HG02943 (cell line): ENCODE measurements at regions not wholly inside any gene's neighbourhood (a gene's known extent, or its start where the extent isn't known, plus 50 kb on each side); places are given as distances from the start of the nearest gene placed in this dataset.
"Not testable (repeated sequence)": the region's sequence is repeated elsewhere in the genome, so short reads cannot be mapped to it uniquely, and the experiment has no call there.

ENCODE experiments used
- ATAC-seq: cut with Tn5 transposase; IDR thresholded peaks from one replicate; pipeline ENCODE4 v1.9.1; 2021; ENCODE audit warnings: mild to moderate bottlenecking, low read depth, moderate library complexity; ENCODE audit not compliant: unreplicated experiment

DNA sequence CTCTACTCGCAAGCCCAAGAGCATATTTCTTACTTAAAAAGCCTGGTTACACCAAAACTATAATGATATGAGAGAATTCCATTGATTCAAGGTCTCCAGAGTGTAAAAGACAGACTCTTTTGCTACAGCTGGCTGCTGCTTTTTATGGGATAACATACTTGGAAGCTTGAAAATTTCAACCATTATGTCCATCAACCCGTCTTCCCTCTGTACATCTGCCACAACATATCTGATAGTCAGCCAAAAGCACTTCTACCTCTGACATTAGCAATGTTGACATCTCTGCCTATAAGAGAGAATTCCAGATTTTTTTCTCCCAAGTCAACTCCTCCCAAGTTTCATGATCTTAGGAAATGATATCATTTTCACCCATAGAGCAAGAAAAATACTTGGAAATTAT lies 54.4 kb upstream of the IQCM start:
- no peak for ATAC-seq

DNA sequence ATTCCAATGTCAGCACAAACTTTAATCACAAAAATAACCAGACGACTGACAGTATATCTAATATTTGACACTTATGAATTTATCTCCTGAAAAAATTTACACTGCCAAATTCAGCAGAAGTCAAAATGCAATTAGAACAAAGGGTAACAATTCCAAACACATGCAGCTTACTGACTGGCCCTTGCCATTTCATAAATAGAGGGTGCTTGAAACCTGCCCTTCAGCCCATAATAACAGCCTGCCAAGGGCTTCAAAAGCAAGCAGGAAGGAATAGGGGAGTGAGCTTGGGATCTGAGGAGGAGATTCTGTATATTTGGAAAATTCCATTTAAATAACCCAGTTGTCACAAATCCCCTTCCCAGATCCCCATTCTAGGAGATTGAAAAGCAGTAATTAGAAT lies 66.1 kb upstream of the IQCM start:
- no peak for ATAC-seq

DNA sequence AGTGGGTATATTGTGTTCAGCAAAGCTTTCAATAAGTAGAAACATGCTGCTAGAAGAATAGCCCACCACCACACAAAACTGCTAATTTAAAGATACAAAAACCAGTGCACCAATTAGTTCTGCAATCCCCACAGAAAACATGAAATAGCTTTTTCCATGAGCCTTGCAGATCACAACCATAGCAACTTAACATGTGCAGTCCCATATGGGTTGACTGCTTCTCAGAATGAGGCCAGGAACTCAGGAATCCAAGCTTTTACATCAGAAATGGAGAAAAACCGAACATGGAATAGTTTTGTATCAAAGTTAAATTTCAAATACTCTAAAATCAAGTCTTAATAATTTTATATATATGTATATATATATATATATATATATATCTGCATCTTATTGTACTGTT lies 66.6 kb upstream of the IQCM start:
- ATAC-seq = no peak

DNA sequence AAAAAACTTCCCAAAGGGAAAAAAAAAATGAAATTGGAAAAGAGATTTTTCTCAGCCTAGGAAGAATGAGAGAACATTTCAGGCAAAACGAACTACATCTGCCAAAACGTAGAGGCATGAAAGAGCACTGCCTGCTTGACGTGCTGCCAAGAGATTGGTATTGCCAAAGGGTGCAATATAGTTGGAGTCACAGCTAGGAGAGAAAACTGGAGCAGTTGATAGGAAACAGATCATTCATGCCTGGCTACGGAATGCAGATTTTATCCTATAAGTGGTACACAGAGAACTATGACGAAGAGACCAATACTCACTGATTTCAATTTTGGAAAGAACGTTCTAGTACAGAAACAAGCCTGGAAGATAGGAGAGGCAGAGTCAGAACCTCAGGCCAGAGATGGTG lies 68.4 kb upstream of the IQCM start:
- ATAC-seq = no peak

DNA sequence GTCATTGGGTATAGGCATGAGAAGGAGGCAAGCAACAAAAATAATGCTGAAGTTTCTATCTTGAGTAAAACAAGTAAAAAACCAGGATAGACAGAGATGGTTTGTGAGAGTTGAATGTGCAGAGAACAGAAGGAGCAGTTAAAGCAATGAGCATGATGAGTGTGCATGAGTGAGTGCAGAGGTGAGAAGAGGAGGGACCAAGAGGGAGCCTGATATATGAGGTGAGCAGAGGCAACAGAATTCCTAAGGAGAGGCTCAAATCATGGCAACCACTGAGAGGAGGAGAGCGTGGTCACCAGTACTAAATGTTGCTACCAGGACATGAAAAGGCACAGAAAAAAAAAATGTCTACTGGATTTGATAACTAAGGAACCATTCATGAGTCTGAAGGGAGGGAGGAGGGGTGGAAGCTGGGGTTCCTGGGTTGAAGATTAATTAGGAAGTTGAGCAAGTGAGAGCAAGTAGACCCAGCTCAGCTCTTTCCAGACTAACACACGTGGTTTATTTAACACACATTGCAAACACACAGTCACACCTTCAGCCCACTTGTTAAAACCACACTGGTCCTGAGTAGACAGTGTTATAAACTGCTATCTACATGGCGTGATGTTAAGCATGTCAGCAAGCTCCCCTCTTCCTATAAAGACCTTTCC lies 69.0 kb upstream of the IQCM start:
- ATAC-seq = no peak

DNA sequence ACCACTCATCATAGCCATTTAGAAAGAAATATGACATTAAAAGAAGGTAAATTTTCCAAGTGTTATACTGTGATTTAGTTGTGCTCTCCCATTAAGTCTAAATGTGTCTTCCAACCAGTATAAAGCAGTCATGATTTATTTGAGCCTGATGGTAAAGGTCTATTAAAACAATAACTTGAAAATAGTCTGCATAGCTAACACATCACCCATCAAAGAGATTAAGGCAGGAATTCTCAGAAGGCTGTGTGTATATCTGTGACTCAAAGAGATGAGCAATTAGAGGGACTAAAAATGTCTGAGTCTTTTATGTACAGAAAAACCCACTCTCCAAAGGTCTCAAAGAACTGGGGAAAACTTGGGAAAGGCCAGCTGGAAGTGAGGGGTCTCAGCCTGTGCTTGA lies 70.3 kb upstream of the IQCM start:
- ATAC-seq = no peak

DNA sequence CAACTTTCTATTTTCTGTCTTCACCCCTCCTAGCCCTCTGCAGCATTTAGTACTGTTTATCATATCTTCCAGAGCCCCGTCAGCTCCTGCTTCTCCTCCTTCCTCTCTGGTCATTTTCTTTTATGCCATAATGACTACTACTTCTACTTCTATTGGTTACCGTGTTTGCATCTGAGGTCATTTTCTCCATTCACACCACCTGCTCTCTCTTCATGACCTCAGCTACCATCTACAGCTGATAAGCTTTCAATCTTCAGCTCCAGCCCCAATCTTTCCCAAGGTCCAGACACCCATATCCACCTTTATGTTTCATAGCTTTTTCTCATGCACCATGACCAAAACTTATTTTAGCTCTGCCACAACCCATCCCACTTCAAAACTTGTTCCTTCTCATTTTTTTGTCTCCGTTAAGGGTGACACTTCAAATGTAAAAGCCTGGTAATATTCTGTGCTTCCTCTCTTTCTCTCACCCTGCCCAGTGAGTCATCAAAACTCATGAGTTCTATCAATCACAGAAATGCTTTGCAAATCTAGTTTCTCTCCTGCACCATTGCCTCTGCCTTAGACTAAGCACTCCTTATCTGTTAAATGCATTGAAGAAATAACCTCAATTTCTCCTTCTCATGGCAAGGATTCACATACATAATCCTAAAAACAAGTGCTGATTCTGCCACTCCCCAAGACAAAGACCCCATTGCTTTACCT lies 71.3 kb upstream of the IQCM start:
- no peak for ATAC-seq

DNA sequence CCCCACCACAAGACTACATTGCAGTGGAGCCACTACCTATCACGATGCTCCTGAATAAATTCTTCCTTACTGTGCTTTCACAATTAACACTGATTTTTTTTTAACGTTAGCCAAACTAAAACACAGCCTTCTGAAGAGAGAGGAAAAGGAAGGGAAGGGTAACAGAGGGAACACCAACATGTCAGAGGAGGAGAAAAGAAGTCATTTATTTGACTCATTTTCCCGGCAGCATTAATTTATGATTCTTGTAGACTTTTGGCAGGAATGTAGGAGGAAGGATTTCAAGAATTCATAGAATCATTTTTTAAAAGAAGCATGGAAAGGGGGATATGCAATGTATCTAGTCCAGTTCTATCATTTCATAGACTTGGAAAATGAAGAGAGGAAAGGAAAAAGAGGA lies 74.3 kb upstream of the IQCM start:
- ATAC-seq = no peak

DNA sequence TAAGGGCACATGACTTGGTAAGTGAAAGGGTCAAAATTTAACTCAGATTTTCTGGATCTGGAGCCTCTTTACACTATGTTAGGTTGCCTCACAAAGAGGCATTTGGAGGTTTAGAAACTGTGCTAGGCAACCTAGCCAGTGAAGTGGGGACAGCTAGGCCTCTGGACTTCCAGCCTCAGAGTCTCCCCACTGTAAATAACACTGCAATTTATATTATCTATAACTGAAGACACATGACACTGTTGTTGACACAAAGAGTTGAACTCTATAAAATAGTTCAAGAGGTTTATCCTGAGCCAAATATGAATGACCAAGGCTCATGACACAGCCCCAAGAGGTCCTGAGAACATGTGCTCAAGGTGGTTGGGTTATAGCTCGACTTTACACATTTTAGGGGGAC lies 74.9 kb upstream of the IQCM start:
- ATAC-seq = no peak

DNA sequence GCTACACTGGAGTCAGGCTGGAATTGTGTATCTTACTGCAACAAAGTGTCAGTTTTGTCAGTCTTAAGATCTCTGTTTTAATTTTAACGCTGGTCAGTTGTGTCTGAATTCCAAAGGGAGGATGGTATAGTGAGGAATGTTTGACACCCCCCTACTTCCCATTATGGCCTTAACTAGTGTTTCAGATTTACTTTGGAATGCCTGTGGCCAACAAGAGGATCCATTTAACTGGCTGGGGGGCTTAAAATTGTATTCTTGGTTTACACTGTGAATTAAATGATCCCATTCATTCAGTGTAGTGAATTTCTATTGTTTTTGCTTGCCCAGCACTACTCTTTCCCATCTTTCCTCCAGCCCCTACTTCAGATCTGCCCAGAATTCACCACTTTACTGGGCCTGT lies 75.8 kb upstream of the IQCM start:
- no peak for ATAC-seq

DNA sequence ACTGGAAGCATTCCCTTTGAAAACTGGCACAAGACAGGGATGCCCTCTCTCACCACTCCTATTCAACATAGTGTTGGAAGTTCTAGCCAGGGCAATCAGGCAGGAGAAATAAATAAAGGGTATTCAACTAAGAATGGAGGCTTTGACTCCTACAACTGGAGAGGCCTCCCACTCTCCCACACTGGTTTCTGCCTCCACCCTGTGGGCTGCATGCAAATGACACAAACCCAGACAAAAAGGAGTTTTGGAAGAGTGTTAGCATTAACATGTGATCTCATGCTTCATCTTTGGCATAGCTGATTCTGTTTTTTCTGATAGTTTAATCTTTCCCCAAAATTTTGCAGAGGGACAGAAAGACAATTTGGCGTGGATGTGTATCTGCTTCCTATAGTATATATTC lies 80.8 kb upstream of the IQCM start:
- no peak for ATAC-seq

DNA sequence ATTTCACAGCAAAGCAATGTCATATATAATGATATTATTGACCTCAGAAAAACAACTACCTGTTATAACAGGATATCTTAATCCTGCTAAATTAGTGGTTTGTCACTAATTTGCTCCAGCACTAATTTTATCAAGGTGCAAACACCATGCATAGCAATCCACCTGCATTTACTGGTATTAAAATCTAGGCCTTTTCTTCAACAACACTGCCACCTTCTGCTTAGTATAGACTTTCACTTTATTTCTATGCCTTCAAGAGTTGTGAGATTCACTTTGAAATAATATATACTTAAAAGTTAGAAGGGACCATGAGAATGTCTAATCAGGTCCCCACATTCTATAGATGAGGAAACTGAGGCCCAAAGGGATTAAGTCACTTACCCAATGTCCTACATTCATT lies 82.1 kb upstream of the IQCM start:
- ATAC-seq = no peak

DNA sequence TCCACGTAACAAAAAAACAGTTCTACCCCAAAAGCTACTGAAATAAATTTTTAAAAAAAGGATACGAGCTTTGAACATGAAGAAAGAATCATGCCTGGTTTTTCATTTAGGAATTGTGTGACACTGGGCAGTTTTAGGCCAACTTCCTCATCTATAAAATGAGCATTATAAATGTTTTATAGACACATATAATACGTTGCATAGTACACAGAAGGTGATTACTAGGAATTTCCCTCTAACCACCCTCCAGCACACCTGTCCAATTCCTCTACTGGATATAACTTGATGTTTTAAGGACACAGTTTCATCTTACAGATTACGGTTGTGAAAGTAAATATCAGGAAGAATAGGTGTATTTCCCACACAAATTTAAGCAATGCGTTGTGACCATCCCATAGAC lies 85.5 kb upstream of the IQCM start:
- no peak for ATAC-seq

DNA sequence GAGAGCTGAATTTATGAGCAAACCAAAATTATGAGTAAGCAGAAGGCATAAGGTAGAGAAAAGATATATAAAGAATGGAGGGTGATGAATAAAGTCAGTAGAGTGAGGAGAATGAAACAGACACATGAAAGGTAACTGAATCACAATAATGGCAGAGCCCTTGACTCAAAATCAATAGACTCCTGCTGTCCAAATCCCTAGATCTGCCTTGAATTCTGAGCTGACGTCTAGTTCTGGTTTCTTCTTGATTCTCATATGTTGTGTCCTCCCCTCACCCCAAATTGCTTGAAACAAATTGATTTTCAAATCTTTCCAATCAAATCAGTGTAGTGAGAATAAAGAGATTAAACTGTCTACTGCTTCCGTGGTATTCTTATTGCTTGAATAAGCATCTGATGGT lies 86.6 kb upstream of the IQCM start:
- no peak for ATAC-seq

DNA sequence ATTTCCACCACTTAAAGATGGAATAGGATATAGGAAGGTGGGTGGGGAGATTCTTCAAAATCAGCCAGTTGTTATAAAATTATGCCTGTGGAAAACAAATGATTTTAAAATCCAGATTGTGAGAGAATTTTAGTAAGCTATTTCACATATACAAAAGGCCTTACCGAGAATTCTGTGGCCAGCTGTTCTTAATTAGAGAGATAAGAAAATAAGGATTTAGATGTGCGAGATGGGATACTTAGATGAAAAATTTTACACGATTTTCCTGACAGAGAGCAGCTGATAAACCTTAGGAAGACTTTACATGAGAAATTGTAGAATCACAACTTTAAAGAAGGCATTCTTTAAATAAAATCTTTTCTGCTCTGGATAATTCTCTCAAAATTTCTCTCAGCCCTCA lies 94.5 kb upstream of the IQCM start:
- no peak for ATAC-seq

DNA sequence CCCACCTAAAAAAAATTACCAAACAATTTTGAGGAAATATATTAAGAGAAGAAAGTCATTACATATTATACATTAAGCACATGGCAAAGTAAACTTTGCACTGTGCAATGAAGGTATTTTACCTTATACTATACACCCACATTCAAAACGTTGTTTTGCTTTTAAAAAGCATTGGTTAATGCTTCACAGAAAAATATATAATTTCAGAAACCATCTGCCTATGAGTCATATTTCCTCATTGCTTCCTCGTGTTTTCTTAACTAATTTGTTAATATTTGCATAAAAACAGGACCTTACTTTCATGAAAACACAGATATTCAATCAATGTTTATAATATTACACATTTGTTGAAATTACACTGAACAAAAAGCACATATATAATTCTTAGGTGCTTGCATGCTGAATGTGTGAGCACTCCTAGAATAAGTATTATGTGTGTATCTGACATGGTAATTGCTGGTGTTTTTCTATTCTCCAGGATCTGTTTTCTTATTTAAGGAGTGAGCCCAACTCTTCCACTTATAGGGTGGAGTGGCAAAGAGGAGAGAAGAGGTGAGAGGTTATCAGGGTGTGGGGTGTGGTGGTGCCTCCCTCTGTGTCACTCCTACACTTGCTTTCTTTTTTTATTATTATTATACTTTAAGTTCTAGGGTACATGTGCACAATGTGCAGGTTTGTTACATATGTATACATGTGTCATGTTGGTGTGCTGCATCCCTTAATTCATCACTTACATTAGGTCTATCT lies 95.1 kb upstream of the IQCM start:
- ATAC-seq = no peak

DNA sequence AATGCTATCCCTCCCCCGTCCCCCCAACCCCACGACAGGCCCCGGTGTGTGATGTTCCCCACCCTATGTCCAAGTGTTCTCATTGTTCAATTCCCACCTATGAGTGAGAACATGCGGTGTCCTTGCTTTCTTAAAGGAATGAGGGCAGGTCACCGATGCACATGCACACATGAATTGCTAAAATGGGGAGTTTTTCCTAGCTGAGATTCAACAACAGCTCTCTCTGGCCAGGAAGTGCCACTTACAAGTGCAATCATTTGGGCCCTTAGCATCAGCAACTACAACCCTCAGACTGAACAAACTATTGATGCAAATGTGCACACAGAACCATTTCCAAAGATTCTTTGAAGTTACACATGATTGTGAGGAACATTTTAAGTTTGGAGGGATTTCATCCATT lies 95.7 kb upstream of the IQCM start:
- ATAC-seq = no peak

DNA sequence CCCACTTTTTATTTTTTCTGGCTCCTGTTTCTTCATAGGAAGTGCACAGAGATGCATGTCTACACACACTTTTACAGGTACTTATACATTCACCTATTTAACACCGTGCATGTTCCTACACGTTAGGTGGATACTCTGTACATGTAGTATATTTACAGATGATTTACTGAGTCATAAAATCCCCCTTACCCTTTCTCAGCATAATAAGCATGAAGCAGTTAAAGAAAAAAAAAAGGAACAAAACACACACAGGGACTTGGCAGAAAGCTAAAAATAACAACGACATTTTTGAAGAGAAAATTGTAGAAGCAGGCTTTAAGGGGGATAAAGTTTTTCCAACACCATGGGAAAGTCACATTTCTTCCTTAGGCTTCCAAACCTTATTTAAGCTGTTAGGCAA lies 96.4 kb upstream of the IQCM start:
- ATAC-seq = no peak

DNA sequence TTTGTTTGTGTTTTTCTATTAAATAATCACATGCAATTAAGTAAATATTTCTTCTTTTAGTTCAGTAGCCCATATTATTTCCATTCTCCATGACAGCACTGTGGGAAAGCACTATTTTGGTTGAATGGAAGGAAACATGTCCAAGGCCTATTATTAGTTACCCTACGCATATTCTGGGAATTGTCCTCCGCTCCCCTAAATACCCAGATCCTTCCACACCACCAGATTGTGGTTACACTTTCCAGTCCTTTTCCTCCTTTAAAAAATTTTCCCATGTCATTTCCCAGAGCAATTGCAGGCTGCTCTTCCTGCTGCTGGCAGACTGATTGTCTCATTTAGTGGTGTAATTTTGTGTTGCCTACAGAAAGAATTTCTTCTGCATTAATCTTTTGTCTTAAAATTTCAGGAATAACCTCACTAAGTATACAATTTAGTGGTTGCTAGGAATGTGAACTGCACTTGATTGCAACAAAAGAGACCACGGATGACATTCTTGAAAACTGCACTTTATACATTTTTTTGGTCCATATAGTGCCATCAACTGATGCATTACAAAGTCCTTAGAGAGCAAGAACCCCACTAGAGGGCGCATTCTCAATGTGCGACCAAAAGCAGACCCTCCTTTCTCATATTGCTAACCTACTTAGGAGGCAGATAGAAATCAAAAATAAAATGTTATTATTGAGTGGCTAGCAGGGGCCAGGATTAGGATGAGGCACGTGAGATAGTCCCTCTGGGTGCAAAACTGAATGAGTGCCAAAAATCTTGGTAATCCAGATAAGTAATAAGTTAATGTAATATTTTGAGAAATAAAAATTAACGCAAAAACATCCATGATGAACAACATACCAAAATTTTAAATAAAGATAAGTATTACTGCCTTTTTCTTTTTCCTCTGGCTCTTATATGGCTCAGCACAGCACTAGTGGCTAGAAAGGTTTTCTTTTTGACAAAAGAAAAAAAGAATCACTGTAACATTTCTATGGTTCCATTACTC lies 98.8 kb upstream of the IQCM start:
- ATAC-seq = no peak

DNA sequence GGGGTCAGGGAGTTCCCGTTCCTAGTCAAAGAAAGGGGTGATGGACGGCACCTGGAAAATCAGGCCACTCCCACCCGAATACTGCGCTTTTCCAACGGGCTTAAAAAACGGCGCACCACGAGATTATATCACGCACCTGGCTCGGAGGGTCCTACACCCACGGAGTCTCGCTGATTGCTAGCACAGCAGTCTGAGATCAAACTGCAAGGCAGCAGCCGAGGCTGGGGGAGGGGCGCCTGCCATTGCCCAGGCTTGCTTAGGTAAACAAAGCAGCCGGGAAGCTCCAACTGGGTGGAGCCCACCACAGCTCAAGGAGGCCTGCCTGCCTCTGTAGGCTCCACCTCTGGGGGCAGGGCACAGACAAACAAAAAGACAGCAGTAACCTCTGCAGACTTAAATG lies 100.1 kb upstream of the IQCM start:
- ATAC-seq = not testable (repeated sequence)

DNA sequence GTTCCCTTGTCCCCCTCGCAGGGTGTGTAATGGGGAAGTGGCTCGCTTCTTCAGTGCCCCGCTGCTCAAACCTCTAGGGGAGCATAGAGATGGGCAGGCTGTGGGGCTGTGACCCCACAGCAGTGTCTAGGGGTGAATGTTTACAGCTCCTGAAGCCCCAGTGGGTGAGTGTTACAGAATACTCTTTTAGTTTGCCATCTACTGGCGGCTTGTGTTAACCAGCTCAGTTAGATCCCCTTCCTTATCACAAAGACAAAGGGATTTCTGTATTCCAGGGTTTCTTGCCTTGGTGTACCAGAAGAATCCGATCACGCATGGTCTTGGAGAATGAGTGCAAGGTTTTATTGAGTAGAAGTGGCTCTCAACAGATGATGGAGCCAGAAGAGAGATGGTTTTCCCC lies 108.1 kb upstream of the IQCM start:
- no peak for ATAC-seq
